GM18511 (cell line): ENCODE measurements at regions not wholly inside any gene's neighbourhood (a gene's known extent, or its start where the extent isn't known, plus 50 kb on each side); places are given as distances from the start of the nearest gene placed in this dataset.
"Not testable (repeated sequence)": the region's sequence is repeated elsewhere in the genome, so short reads cannot be mapped to it uniquely, and the experiment has no call there.

Experiments used
- ATAC-seq: cut with Tn5 transposase; IDR thresholded peaks from one replicate; pipeline ENCODE4 v1.9.1; 2021; ENCODE audit warnings: mild to moderate bottlenecking, moderate library complexity; ENCODE audit not compliant: unreplicated experiment

GRCh38 chr1:214859647-214860046 is 222.9 kb upstream of the KCNK2 start:
- no peak for ATAC-seq

- no peak for ATAC-seq
Measured at GRCh38 chr1:214861615-214862014, 220.9 kb upstream of the KCNK2 start.

- ATAC-seq = no peak
Measured at GRCh38 chr1:214862421-214862820, 220.1 kb upstream of the KCNK2 start.

GRCh38 chr1:214864896-214865688 is 217.4 kb upstream of the KCNK2 start:
- ATAC-seq = no peak

GRCh38 chr1:214870426-214870825 is 212.1 kb upstream of the KCNK2 start:
- ATAC-seq = not testable (repeated sequence)

- ATAC-seq = no peak
Measured at GRCh38 chr1:214880956-214881355, 201.6 kb upstream of the KCNK2 start.

GRCh38 chr1:214882616-214883015 is 199.9 kb upstream of the KCNK2 start:
- ATAC-seq = no peak

- no peak for ATAC-seq
Measured at GRCh38 chr1:214895011-214895600, 187.4 kb upstream of the KCNK2 start.

GRCh38 chr1:214896921-214897320 is 185.6 kb upstream of the KCNK2 start:
- ATAC-seq = no peak

- ATAC-seq = no peak
Measured at GRCh38 chr1:214897581-214897980, 185.0 kb upstream of the KCNK2 start.

- ATAC-seq = no peak
Measured at GRCh38 chr1:214898161-214898560, 184.4 kb upstream of the KCNK2 start.

- ATAC-seq = no peak
Measured at GRCh38 chr1:214898718-214899117, 183.8 kb upstream of the KCNK2 start.

- no peak for ATAC-seq
Measured at GRCh38 chr1:214899908-214900460, 182.6 kb upstream of the KCNK2 start.

- ATAC-seq = no peak
Measured at GRCh38 chr1:214900590-214900989, 181.9 kb upstream of the KCNK2 start.

GRCh38 chr1:214901718-214902117 is 180.8 kb upstream of the KCNK2 start:
- ATAC-seq = no peak

GRCh38 chr1:214902636-214903320 is 179.8 kb upstream of the KCNK2 start:
- ATAC-seq = no peak

- ATAC-seq = no peak
Measured at GRCh38 chr1:214912127-214912526, 170.4 kb upstream of the KCNK2 start.

- ATAC-seq = no peak
Measured at GRCh38 chr1:214913966-214914365, 168.6 kb upstream of the KCNK2 start.

- ATAC-seq = no peak
Measured at GRCh38 chr1:214917081-214917635, 165.4 kb upstream of the KCNK2 start.

GRCh38 chr1:214918745-214919144 is 163.8 kb upstream of the KCNK2 start:
- no peak for ATAC-seq

- ATAC-seq = no peak
Measured at GRCh38 chr1:214920337-214920736, 162.2 kb upstream of the KCNK2 start.
